ENCODE measurements at regions not wholly inside any gene's neighbourhood (a gene's known extent, or its start where the extent isn't known, plus 50 kb on each side); places are given as distances from the start of the nearest gene placed in this dataset.

GRCh38 chr12:77767335-77767734 is 63.4 kb upstream of the NAV3 start:
- no peaks in the 10 kb centered on the region for H3K4me1 ChIP-seq (ENCODE audit: control insufficient read depth in 1 of 2, insufficient read depth in 2 of 2, low read depth in 1 of 2, low read length in 1 of 2)
- no CpG with 5 or more reads among the region's 4 CpGs for WGBS (ENCODE audit: low lambda C conversion rate)
- no peaks in the 10 kb centered on the region for H4K20me1 ChIP-seq (ENCODE audit: insufficient read depth)
- no peaks in the 10 kb centered on the region for H3K9me2 ChIP-seq
- DNase-seq, result no peak
- H3K27me3 ChIP-seq (ENCODE audit: insufficient read depth), result no peaks in the 10 kb centered on the region
- no peak overlapping the region for H3K4me3 ChIP-seq (ENCODE audit: low read depth in 2 of 2, low read length in 1 of 2)
- H3K27ac ChIP-seq (ENCODE audit: low read depth in 2 of 2, low read length in 1 of 2), result no peak overlapping the region
- H3F3A ChIP-seq (replicated peaks; ENCODE audit: insufficient read depth), result no peaks in the 10 kb centered on the region
- no peaks in the 10 kb centered on the region for H3K79me2 ChIP-seq (ENCODE audit: insufficient read depth)
- no peak overlapping the region for H3K9ac ChIP-seq
- H2AFZ ChIP-seq (ENCODE audit: low read depth), result no peak overlapping the region
- H3K9me3 ChIP-seq, result no peaks in the 10 kb centered on the region
- CTCF ChIA-PET, result no interaction called here
- no peaks in the 10 kb centered on the region for H3K36me3 ChIP-seq (replicated peaks in 1 of 2; ENCODE audit: control insufficient read depth in 1 of 2, insufficient read depth in 2 of 2, low read length in 1 of 2)
- POLR2A ChIA-PET, result no interaction called here
- no peak overlapping the region for H3K4me2 ChIP-seq
- no peak for TF ChIP-seq RFX5 (IDR thresholded peaks at IDR 0.05; ENCODE audit: low read length)
- TF ChIP-seq GABPA (IDR thresholded peaks at IDR 0.05; ENCODE audit: low read depth), result no peak
- no peak for TF ChIP-seq POLR2AphosphoS5 (IDR thresholded peaks at IDR 0.05; ENCODE audit: low read depth, low read length)
- no peak for TF ChIP-seq SIN3A (IDR thresholded peaks at IDR 0.05; ENCODE audit: borderline replicate concordance, low read depth, low read length)
- no peak for TF ChIP-seq REST (IDR thresholded peaks at IDR 0.05; ENCODE audit: low read depth, low read length)

DNA sequence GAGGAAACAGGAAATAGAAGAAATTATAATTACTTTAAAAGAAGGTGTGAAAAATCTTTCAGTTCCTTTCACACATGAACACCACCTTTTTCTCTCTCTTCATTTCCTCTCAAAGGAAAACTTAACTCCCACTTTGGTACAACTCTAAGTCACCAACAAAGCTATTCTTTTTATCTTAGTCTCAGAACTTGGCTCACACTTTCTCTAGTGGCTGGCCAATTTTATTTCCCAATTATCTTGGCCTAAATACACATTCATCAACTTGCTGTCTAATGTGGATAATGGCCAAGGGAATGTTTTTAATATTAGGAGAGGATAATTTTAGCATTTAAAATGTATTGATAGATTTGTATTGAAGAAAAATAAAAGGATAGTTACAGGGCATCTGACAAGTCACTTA is 64.5 kb upstream of the NAV3 start:
- POLR2A ChIA-PET, result no interaction called here
- Histone ChIP-seq H3K9me2 (no peaks in the 10 kb centered on the region), H3K9me3 (no peaks in the 10 kb centered on the region), H3K27me3 (ENCODE audit: insufficient read depth) (no peaks in the 10 kb centered on the region), H4K20me1 (ENCODE audit: insufficient read depth) (no peaks in the 10 kb centered on the region), H3K9ac (no peak overlapping the region), H3F3A (replicated peaks; ENCODE audit: insufficient read depth) (no peaks in the 10 kb centered on the region), H3K36me3 (replicated peaks in 1 of 2; ENCODE audit: control insufficient read depth in 1 of 2, insufficient read depth in 2 of 2, low read length in 1 of 2) (no peaks in the 10 kb centered on the region), H2AFZ (ENCODE audit: low read depth) (no peak overlapping the region), H3K79me2 (ENCODE audit: insufficient read depth) (no peaks in the 10 kb centered on the region), H3K4me3 (ENCODE audit: low read depth in 2 of 2, low read length in 1 of 2) (no peak overlapping the region), H3K4me1 (ENCODE audit: control insufficient read depth in 1 of 2, insufficient read depth in 2 of 2, low read depth in 1 of 2, low read length in 1 of 2) (no peaks in the 10 kb centered on the region), H3K27ac (ENCODE audit: low read depth in 2 of 2, low read length in 1 of 2) (no peak overlapping the region), H3K4me2 (no peak overlapping the region)
- CTCF ChIA-PET, result no interaction called here
- TF ChIP-seq REST (IDR thresholded peaks at IDR 0.05; ENCODE audit: low read depth, low read length), result no peak
- TF ChIP-seq TAF1 (IDR thresholded peaks at IDR 0.05; ENCODE audit: borderline replicate concordance, low read depth, low read length), result no peak
- no peak for TF ChIP-seq EZH2phosphoT487 (IDR thresholded peaks at IDR 0.05; ENCODE audit: borderline replicate concordance, low read depth)
- TF ChIP-seq SMC3 (IDR thresholded peaks at IDR 0.05; ENCODE audit: low read depth, low read length), result no peak
- no peak for TF ChIP-seq MEF2A (IDR thresholded peaks at IDR 0.05; ENCODE audit: borderline replicate concordance, low read depth)
- TF ChIP-seq, protein P1, sequence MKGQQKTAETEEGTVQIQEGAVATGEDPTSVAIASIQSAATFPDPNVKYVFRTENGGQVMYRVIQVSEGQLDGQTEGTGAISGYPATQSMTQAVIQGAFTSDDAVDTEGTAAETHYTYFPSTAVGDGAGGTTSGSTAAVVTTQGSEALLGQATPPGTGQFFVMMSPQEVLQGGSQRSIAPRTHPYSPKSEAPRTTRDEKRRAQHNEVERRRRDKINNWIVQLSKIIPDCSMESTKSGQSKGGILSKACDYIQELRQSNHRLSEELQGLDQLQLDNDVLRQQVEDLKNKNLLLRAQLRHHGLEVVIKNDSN (IDR thresholded peaks at IDR 0.05; ENCODE audit: borderline replicate concordance, low read depth), result no peak
- TF ChIP-seq TCF12 (IDR thresholded peaks at IDR 0.05), result no peak
- no peak for TF ChIP-seq IRF3 (IDR thresholded peaks at IDR 0.05; ENCODE audit: low read depth, low read length)
- TF ChIP-seq FOXJ3 (CRISPR knock-in tag; IDR thresholded peaks at IDR 0.05), result no peak
- no peak for TF ChIP-seq RAD21 (IDR thresholded peaks at IDR 0.05; ENCODE audit: low read length)
- TF ChIP-seq TEAD4 (IDR thresholded peaks at IDR 0.05; ENCODE audit: borderline replicate concordance, insufficient read depth), result no peak
- TF ChIP-seq FOSL2 (IDR thresholded peaks at IDR 0.05; ENCODE audit: borderline replicate concordance, low read depth), result no peak
- no peak for TF ChIP-seq NFIC (IDR thresholded peaks at IDR 0.05; ENCODE audit: borderline replicate concordance)
- TF ChIP-seq POLR2AphosphoS5 (IDR thresholded peaks at IDR 0.05; ENCODE audit: low read depth, low read length), result no peak
- no peak for DNase-seq
